ENCODE measurements at regions not wholly inside any gene's neighbourhood (a gene's known extent, or its start where the extent isn't known, plus 50 kb on each side); places are given as distances from the start of the nearest gene placed in this dataset.
"Not testable (repeated sequence)": the region's sequence is repeated elsewhere in the genome, so short reads cannot be mapped to it uniquely, and the experiment has no call there.

- DNase-seq (ENCODE audit: low spot score in 2 of 2) (no peak), ATAC-seq (no peak)
- Mint-ChIP-seq H3K27ac (no peak overlapping the region), H3K36me3 (no peaks in the 10 kb centered on the region), H3K9me3 (no peaks in the 10 kb centered on the region)
Observed at GRCh38 chr2:77666251-77666980, 144.2 kb upstream of the LRRTM4 start.

GRCh38 chr2:77684543-77685319 is 162.6 kb upstream of the LRRTM4 start:
- H3K36me3 Mint-ChIP-seq; H3K9me3 Mint-ChIP-seq; H3K27ac Mint-ChIP-seq; DNase-seq (ENCODE audit: low spot score in 2 of 2); ATAC-seq: not testable (repeated sequence)

DNA sequence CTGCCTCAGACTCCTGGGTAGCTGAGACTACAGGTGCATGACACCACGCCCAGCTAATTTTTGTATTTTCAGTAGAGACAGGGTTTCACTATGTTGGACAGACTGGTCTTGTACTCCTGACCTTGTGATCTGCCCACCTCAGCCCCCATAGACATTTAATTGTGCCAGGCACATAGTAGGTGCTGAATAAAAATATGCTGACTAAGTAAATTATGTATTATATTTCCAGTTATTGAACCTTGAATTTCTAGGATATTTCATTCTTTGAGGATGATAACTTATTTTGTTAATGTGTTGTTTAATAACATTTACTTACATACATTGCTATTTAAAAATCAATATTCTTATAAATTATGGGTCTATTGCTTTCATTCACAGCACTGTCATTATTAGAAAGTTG is 190.4 kb upstream of the LRRTM4 start:
- Mint-ChIP-seq H3K9me3 (peaks cover 0 to 3% of the 10 kb centered on the region in 2 donors), H3K27ac (no peak overlapping the region), H3K36me3 (no peaks in the 10 kb centered on the region)
- DNase-seq (ENCODE audit: low spot score in 2 of 2) (no peak), ATAC-seq (no peak)

DNA sequence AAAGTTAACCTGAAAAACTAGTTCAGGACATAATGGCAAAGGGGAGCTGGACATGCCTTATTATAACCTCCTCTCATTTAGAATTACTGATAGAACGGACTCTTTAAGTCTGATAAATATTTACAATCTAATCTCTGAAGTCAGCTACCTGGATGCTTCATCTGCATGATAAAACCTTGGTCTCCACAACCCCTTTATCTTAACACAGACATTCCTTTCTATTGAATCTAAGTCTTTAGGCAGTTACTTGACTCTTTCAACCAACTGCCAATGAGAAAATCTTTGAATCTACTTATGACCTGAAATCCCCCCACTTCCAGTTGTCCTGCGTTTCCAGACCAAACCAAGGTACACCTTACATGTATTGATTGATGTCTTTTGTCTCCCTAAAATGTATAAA is 191.2 kb upstream of the LRRTM4 start:
- ATAC-seq (no peak), DNase-seq (ENCODE audit: low spot score in 2 of 2) (no peak)
- H3K9me3 Mint-ChIP-seq, result peaks cover 0 to 3% of the 10 kb centered on the region in 2 donors
- no peaks in the 10 kb centered on the region for H3K36me3 Mint-ChIP-seq
- H3K27ac Mint-ChIP-seq, result no peak overlapping the region

DNA sequence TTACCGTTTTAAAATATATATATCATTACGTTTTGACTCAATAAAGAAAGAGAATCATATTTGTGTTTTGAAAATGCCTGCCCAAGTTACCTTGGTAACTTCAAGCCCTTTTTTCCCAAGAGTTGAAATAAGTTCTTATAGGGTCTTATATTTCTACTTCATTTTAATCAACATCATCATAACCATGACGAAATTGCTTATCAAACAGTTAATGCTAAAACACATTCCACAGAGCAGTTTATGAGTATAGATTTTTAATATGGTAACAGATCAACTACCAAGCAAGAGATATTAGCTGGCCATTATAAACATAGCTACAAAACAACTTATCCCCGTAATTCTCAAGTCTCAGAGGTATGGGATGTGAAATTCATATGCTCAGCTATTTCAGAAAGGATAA is 197.9 kb upstream of the LRRTM4 start:
- Mint-ChIP-seq H3K27ac (no peak overlapping the region), H3K36me3 (no peaks in the 10 kb centered on the region), H3K9me3 (peaks cover 7 to 9% of the 10 kb centered on the region in 2 donors)
- ATAC-seq, result no peak
- DNase-seq (ENCODE audit: low spot score in 2 of 2), result no peak

DNA sequence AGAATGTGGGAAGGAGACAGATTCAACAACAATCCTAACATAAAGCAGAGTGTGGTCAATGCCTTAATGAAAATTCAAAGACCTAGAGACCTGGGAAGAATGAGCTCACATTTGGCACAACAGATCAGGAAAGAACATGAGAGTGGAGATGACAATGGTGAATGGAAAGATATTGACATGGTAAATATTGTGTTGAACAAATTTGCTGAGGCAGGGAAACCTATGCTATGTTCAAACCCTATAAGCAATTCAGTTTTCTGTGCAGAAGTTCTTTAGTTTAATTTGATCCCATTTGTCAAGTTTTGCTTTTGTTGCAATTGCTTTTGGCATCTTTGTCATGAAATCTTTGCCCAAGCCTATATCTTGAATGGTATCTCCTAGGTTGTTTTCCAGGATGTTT is 199.4 kb upstream of the LRRTM4 start:
- Mint-ChIP-seq H3K36me3 (no peaks in the 10 kb centered on the region), H3K9me3 (peaks cover 10 to 11% of the 10 kb centered on the region in 2 donors), H3K27ac (no peak overlapping the region)
- DNase-seq (ENCODE audit: low spot score in 2 of 2), result no peak
- no peak for ATAC-seq

DNA sequence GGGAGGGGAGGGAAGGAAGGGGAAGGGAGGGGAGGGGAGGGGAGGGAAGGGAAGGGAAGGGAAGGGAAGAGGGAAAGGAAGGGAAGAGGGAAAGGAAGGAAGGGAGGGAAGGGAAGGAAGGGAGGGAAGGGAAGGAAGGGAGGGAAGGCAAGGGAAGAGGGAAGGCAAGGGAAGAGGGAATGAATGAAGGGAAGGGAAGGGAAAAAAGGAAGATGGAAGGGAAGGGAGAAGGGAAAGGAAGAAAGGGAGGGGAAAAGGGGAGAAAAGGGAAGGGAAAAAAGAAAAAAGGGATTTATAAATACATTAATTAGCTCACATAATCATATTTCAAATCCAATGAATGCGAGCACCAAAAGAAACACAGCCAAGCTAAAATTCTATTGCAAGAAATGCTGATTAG is 202.9 kb upstream of the LRRTM4 start:
- H3K27ac Mint-ChIP-seq, result no peak overlapping the region
- peaks cover 13 to 19% of the 10 kb centered on the region in 2 donors for H3K9me3 Mint-ChIP-seq
- DNase-seq (ENCODE audit: low spot score in 2 of 2) (no peak), ATAC-seq (no peak)
- H3K36me3 Mint-ChIP-seq, result no peaks in the 10 kb centered on the region

DNA sequence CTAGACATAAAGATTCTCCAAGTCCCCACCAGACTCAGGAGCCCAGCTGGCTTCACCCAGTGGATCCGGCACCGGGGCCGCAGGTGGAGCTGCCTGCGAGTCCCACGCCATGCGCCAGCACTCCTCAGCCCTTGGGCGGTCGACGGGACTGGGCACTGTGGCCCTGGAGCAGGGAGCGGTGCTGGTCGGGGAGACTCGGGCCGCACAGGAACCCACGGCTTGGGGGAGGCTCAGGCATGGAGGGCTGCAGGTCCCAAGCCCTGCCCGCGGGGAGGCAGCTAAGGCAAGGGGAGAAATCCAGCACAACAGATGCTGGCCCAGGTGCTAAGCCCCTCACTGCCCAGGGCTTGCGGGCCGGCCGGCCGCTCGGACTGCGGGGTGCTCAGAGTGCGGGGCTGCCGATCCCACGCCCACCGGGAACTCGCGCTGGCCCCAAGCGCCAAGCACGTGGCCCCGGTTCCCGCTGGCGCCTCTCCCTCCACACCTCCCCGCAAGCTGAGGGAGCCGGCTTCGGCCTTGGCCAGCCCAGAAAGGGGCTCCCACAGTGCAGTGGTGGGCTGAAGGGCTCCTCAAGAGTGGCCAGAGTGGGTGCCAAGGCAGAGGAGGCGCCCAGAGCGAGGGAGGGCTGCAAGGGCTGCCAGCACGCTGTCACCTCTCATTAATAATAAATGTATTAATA is 212.6 kb upstream of the LRRTM4 start:
- not testable (repeated sequence) for H3K36me3 Mint-ChIP-seq; H3K27ac Mint-ChIP-seq; DNase-seq (ENCODE audit: low spot score in 2 of 2); ATAC-seq
- peaks cover 10 to 14% of the 10 kb centered on the region in 2 donors for H3K9me3 Mint-ChIP-seq

DNA sequence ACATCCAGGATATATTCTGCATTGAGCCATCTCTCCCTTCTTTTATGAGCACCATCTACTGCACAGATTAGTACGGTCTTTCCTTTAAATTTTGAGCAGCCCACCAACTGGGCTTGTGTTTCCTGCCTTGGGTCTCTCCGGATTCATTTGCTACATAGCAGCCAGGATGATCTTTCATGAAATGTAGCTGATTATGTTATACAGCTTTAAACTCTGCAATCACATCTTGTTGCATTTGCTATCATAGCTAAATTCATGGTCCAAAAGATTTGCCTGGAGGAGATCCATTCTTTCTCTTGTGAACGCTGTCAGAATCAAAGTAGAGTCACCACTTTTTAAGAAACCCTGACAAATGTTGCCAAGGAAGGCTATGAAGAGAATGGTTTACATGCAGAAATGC is 215.1 kb upstream of the LRRTM4 start:
- H3K27ac Mint-ChIP-seq, result no peak overlapping the region
- H3K9me3 Mint-ChIP-seq, result peaks cover 6 to 10% of the 10 kb centered on the region in 2 donors
- DNase-seq (ENCODE audit: low spot score in 2 of 2) (no peak), ATAC-seq (no peak)
- H3K36me3 Mint-ChIP-seq, result no peaks in the 10 kb centered on the region

DNA sequence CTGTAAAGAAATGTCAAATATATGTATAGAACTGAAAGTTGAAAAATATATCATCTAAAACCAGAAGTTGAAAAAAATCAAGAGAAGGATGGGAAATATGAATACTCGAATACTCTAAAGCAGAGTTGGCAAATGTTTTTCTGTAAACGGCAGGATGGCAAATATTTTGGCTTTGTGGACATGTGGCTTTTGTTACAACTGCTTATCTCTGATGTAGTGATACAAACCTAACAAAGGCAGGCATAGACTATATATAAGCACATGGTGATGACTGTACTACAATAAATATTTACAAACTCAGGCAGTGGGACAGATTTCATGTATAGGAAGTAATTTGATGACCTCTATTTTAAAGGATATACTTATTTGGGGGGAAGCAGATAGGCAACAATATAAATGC is 224.6 kb upstream of the LRRTM4 start:
- Mint-ChIP-seq H3K27ac (no peak overlapping the region), H3K9me3 (peaks cover 9 to 18% of the 10 kb centered on the region in 2 donors), H3K36me3 (no peaks in the 10 kb centered on the region)
- DNase-seq (ENCODE audit: low spot score in 2 of 2), result no peak
- ATAC-seq, result no peak

DNA sequence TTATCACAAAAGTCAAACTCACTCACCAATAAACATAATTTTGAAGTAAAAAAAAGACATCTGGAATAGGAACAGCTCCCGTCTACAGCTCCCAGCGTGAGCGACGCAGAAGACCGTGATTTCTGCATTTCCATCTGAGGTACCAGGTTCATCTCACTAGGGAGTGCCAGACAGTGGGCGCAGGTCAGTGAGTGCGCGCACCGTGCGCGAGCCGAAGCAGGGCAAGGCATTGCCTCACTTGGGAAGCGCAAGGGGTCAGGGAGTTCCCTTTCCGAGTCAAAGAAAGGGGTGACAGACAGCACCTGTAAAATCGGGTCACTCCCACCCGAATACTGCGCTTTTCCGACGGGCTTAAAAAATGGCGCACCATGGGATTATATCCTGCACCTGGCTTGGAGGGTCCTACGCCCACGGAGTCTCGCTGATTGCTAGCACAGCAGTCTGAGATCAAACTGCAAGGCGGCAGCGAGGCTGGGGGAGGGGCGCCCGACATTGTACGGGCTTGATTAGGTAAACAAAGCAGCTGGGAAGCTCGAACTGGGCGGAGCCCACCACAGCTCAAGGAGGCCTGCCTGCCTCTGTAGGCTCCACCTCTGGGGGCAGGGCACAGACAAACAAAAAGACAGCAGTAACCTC is 231.7 kb upstream of the LRRTM4 start:
- not testable (repeated sequence) for ATAC-seq; DNase-seq (ENCODE audit: low spot score in 2 of 2); H3K27ac Mint-ChIP-seq

GRCh38 chr2:77767388-77768076 is 245.4 kb upstream of the LRRTM4 start:
- Mint-ChIP-seq H3K9me3 (peaks cover 19 to 34% of the 10 kb centered on the region in 2 donors), H3K36me3 (peaks cover 0 to 9% of the 10 kb centered on the region in 2 donors), H3K27ac (no peak overlapping the region)
- ATAC-seq (no peak), DNase-seq (ENCODE audit: low spot score in 2 of 2) (no peak)

More for the DNA sequence above, 231.7 kb upstream of the LRRTM4 start:
- not testable (repeated sequence) for H3K36me3 Mint-ChIP-seq
- peaks cover 8 to 16% of the 10 kb centered on the region in 2 donors for H3K9me3 Mint-ChIP-seq

- Mint-ChIP-seq H3K9me3 (peaks cover 20 to 34% of the 10 kb centered on the region in 2 donors), H3K36me3 (peaks cover under 1 to 9% of the 10 kb centered on the region in 2 donors), H3K27ac (no peak overlapping the region)
- ATAC-seq (no peak), DNase-seq (ENCODE audit: low spot score in 2 of 2) (no peak)
Observed at GRCh38 chr2:77768508-77768907, 246.3 kb upstream of the LRRTM4 start.

DNA sequence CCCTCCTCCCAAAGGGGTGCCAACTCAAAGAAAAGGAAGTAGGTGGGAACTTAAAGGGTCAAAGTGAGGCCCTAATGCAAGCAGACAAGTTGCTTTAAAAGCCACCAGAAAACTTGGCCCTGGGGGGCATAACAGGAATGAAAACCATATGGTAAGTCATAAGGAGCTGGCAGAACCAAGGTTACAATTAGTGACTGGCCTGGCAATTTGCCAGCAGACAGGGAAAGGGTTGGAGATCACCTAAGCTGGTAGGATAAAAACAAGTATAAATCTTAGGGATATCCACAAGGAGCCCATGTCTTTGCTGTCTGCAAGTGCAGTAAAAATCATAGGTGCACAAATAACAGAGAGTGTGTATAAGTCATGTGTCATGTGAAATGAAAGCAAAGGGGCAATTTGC is 256.7 kb upstream of the LRRTM4 start:
- DNase-seq (ENCODE audit: low spot score in 2 of 2) (no peak), ATAC-seq (no peak)
- H3K36me3 Mint-ChIP-seq, result peaks cover 6 to 18% of the 10 kb centered on the region in 2 donors
- H3K9me3 Mint-ChIP-seq, result peaks cover 19 to 35% of the 10 kb centered on the region in 2 donors
- no peak overlapping the region for H3K27ac Mint-ChIP-seq

GRCh38 chr2:77793500-77793899 is 271.3 kb upstream of the LRRTM4 start:
- not testable (repeated sequence) for DNase-seq (ENCODE audit: low spot score in 2 of 2); H3K27ac Mint-ChIP-seq; H3K9me3 Mint-ChIP-seq; H3K36me3 Mint-ChIP-seq; ATAC-seq

GRCh38 chr2:77796397-77796796 is 274.2 kb upstream of the LRRTM4 start:
- Mint-ChIP-seq H3K9me3 (peaks cover 4 to 9% of the 10 kb centered on the region in 2 donors), H3K36me3 (no peaks in the 10 kb centered on the region), H3K27ac (no peak overlapping the region)
- ATAC-seq (no peak), DNase-seq (ENCODE audit: low spot score in 2 of 2) (no peak)
